GM23338 (cell line): ENCODE measurements at regions not wholly inside any gene's neighbourhood (a gene's known extent, or its start where the extent isn't known, plus 50 kb on each side); places are given as distances from the start of the nearest gene placed in this dataset.

Source experiments
- CREB1 ChIP-seq: fragments of 250-450 bp; sonication (Bioruptor Pico); IDR thresholded peaks from 2 replicates; pipeline ENCODE4 v1.5.0; 2020; ENCODE audit warnings: low read depth, mild to moderate bottlenecking, moderate library complexity
- EZH2 ChIP-seq: fragments of 200-600 bp; sonication (generic); IDR thresholded peaks from one replicate; pipeline ENCODE4 v1.8.0; 2017; ENCODE audit warnings: antibody characterized with exemption, mild to moderate bottlenecking, low read depth; ENCODE audit not compliant: unreplicated experiment
- EZH2phosphoT487 ChIP-seq: fragments of 200-600 bp; sonication (generic); IDR thresholded peaks from one replicate; pipeline ENCODE4 v1.8.1; 2018; ENCODE audit warnings: antibody characterized with exemption; ENCODE audit not compliant: unreplicated experiment
- JUNB ChIP-seq: IDR thresholded peaks from one replicate; pipeline ENCODE4 v1.6.1; 2016; ENCODE audit warnings: antibody characterized with exemption; ENCODE audit not compliant: unreplicated experiment
- NANOG ChIP-seq: IDR thresholded peaks from 2 replicates; pipeline ENCODE4 v1.6.1; 2016; ENCODE audit warnings: antibody characterized with exemption, borderline replicate concordance
- POLR2AphosphoS5 ChIP-seq: IDR thresholded peaks from 2 replicates; pipeline ENCODE4 v1.6.1; 2016; ENCODE audit warnings: antibody characterized with exemption, low read depth
- STAT1 ChIP-seq: IDR thresholded peaks from one replicate; pipeline ENCODE4 v1.6.1; 2016; ENCODE audit warnings: antibody characterized with exemption; ENCODE audit not compliant: unreplicated experiment
- ZNF114 ChIP-seq: fragments of 250-450 bp; sonication (Bioruptor Pico); IDR thresholded peaks from 2 replicates; pipeline ENCODE4 v1.5.0; 2020; ENCODE audit warnings: mild to moderate bottlenecking, moderate library complexity
- TF ChIP-seq, protein P1 (sequence below), 2 experiments: fragments of 200-600 bp in 1 of 2; sonication (generic) in 1 of 2; conservative IDR thresholded peaks; 2 replicates each; pipeline versions ENCODE4 v1.5.1 to v1.6.1; 2016 to 2017; ENCODE audit warnings: antibody characterized with exemption in 2 of 2, low read depth in 2 of 2, mild to moderate bottlenecking in 2 of 2, moderate library complexity in 1 of 2
- TF ChIP-seq, protein P2 (sequence below): IDR thresholded peaks from one replicate; pipeline ENCODE4 v1.6.1; 2018; ENCODE audit warnings: antibody characterized with exemption; ENCODE audit not compliant: unreplicated experiment
- TF ChIP-seq, protein P3 (sequence below): IDR thresholded peaks from 2 replicates; pipeline ENCODE4 v1.6.1; 2016; ENCODE audit warnings: antibody characterized with exemption

GRCh38 chr6:91904586-91905164, 1317.8 kb upstream of the MAP3K7 start:
- TF ChIP-seq EZH2 (no peak), CREB1 (no peak), POLR2AphosphoS5 (no peak), EZH2phosphoT487 (no peak), NANOG (no peak), STAT1 (no peak), JUNB (no peak), ZNF114 (CRISPR knock-in tag) (no peak)
- TF ChIP-seq, protein P1, sequence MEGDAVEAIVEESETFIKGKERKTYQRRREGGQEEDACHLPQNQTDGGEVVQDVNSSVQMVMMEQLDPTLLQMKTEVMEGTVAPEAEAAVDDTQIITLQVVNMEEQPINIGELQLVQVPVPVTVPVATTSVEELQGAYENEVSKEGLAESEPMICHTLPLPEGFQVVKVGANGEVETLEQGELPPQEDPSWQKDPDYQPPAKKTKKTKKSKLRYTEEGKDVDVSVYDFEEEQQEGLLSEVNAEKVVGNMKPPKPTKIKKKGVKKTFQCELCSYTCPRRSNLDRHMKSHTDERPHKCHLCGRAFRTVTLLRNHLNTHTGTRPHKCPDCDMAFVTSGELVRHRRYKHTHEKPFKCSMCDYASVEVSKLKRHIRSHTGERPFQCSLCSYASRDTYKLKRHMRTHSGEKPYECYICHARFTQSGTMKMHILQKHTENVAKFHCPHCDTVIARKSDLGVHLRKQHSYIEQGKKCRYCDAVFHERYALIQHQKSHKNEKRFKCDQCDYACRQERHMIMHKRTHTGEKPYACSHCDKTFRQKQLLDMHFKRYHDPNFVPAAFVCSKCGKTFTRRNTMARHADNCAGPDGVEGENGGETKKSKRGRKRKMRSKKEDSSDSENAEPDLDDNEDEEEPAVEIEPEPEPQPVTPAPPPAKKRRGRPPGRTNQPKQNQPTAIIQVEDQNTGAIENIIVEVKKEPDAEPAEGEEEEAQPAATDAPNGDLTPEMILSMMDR (conservative IDR thresholded peaks at IDR 0.05; ENCODE audit: low read depth in 2 of 2) = no peak
- TF ChIP-seq, protein P2, sequence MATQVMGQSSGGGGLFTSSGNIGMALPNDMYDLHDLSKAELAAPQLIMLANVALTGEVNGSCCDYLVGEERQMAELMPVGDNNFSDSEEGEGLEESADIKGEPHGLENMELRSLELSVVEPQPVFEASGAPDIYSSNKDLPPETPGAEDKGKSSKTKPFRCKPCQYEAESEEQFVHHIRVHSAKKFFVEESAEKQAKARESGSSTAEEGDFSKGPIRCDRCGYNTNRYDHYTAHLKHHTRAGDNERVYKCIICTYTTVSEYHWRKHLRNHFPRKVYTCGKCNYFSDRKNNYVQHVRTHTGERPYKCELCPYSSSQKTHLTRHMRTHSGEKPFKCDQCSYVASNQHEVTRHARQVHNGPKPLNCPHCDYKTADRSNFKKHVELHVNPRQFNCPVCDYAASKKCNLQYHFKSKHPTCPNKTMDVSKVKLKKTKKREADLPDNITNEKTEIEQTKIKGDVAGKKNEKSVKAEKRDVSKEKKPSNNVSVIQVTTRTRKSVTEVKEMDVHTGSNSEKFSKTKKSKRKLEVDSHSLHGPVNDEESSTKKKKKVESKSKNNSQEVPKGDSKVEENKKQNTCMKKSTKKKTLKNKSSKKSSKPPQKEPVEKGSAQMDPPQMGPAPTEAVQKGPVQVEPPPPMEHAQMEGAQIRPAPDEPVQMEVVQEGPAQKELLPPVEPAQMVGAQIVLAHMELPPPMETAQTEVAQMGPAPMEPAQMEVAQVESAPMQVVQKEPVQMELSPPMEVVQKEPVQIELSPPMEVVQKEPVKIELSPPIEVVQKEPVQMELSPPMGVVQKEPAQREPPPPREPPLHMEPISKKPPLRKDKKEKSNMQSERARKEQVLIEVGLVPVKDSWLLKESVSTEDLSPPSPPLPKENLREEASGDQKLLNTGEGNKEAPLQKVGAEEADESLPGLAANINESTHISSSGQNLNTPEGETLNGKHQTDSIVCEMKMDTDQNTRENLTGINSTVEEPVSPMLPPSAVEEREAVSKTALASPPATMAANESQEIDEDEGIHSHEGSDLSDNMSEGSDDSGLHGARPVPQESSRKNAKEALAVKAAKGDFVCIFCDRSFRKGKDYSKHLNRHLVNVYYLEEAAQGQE = no peak
- TF ChIP-seq, protein P3, sequence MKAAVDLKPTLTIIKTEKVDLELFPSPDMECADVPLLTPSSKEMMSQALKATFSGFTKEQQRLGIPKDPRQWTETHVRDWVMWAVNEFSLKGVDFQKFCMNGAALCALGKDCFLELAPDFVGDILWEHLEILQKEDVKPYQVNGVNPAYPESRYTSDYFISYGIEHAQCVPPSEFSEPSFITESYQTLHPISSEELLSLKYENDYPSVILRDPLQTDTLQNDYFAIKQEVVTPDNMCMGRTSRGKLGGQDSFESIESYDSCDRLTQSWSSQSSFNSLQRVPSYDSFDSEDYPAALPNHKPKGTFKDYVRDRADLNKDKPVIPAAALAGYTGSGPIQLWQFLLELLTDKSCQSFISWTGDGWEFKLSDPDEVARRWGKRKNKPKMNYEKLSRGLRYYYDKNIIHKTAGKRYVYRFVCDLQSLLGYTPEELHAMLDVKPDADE = no peak
